Mesendoderm (in vitro differentiated cells): ENCODE measurements at regions not wholly inside any gene's neighbourhood (a gene's known extent, or its start where the extent isn't known, plus 50 kb on each side); places are given as distances from the start of the nearest gene placed in this dataset.

Experiments used
- DNase-seq: peaks from one replicate; pipeline ENCODE4 v3.0.0; 2013
- H2AK5ac ChIP-seq: 2 replicates; pipeline ENCODE4 v1.6.1; 2013; ENCODE audit warnings: low read length, inconsistent platforms
- H2BK120ac ChIP-seq: 2 replicates; pipeline ENCODE4 v1.6.1; 2013; ENCODE audit warnings: low read depth, mild to moderate bottlenecking, low read length, moderate library complexity, mixed read lengths
- H2BK15ac ChIP-seq: replicated peaks from 2 replicates; pipeline ENCODE4 v1.6.1; 2013; ENCODE audit warnings: low read depth, mild to moderate bottlenecking, moderate library complexity
- H2BK5ac ChIP-seq: 2 replicates; pipeline ENCODE4 v1.6.1; 2013; ENCODE audit warnings: low read length, inconsistent platforms
- H3K18ac ChIP-seq: 2 replicates; pipeline ENCODE4 v1.6.1; 2013; ENCODE audit warnings: mild to moderate bottlenecking, low read length, mixed read lengths
- H3K23ac ChIP-seq: one replicate; pipeline ENCODE4 v1.6.1; 2013; ENCODE audit warnings: low read length
- H3K27ac ChIP-seq: 2 replicates; pipeline ENCODE4 v1.5.1; 2013; ENCODE audit warnings: low read depth, mild to moderate bottlenecking, inconsistent platforms, low read length, moderate library complexity
- H3K27me3 ChIP-seq: 2 replicates; pipeline ENCODE4 v1.6.1; 2013; ENCODE audit warnings: low read length, control low read depth, mild to moderate bottlenecking, inconsistent platforms; ENCODE audit not compliant: insufficient read depth, poor library complexity
- H3K36me3 ChIP-seq: 2 replicates; pipeline ENCODE4 v1.6.1; 2013; ENCODE audit warnings: low read length, inconsistent platforms; ENCODE audit not compliant: control insufficient read depth, insufficient read depth
- H3K4ac ChIP-seq: one replicate; pipeline ENCODE4 v1.6.1; 2013; ENCODE audit warnings: low read depth, mild to moderate bottlenecking, low read length, moderate library complexity
- H3K4me1 ChIP-seq: 2 replicates; pipeline ENCODE4 v1.6.1; 2013; ENCODE audit warnings: low read depth, low read length, inconsistent platforms; ENCODE audit not compliant: control insufficient read depth
- H3K4me2 ChIP-seq: 2 replicates; pipeline ENCODE4 v1.6.1; 2013; ENCODE audit warnings: low read length
- H3K4me3 ChIP-seq: 2 replicates; pipeline ENCODE4 v1.5.1; 2013; ENCODE audit warnings: mild to moderate bottlenecking, low read length
- H3K56ac ChIP-seq: one replicate; pipeline ENCODE4 v1.6.1; 2013; ENCODE audit warnings: low read length
- H3K79me1 ChIP-seq: 2 replicates; pipeline ENCODE4 v1.6.1; 2013; ENCODE audit warnings: low read length, inconsistent platforms
- H3K79me2 ChIP-seq: 2 replicates; pipeline ENCODE4 v1.6.1; 2013; ENCODE audit warnings: mild to moderate bottlenecking, low read length; ENCODE audit not compliant: control insufficient read depth, insufficient read depth
- H3K9ac ChIP-seq: 2 replicates; pipeline ENCODE4 v1.6.1; 2013; ENCODE audit warnings: low read length, inconsistent platforms
- H4K5ac ChIP-seq: one replicate; pipeline ENCODE4 v1.6.1; 2013; ENCODE audit warnings: low read length
- H4K8ac ChIP-seq: one replicate; pipeline ENCODE4 v1.6.1; 2013; ENCODE audit warnings: low read depth, mild to moderate bottlenecking, control low read depth, low read length, moderate library complexity
- WGBS: extraction: QIAGEN DNeasy Blood & Tissue Kit; methylation state at CpG from one replicate; pipeline ENCODE4 v1.1.7; 2013; ENCODE audit warnings: low lambda C conversion rate, missing lambda C conversion rate; ENCODE audit not compliant: insufficient coverage; ENCODE audit errors: extremely low coverage; 5-methylcytosine and 5-hydroxymethylcytosine counted together

- no peaks in the 10 kb centered on the region for H3K79me1 ChIP-seq
- no peak overlapping the region for H3K23ac ChIP-seq
- H3K27ac ChIP-seq = no peak overlapping the region
- H2AK5ac ChIP-seq = no peak overlapping the region
- H3K4me2 ChIP-seq = no peak overlapping the region
- H2BK15ac ChIP-seq = no peak overlapping the region
- H3K4ac ChIP-seq = no peak overlapping the region
- H3K4me1 ChIP-seq = no peaks in the 10 kb centered on the region
- no CpG with 5 or more reads among the region's 6 CpGs for WGBS
- no peak overlapping the region for H3K56ac ChIP-seq
- H2BK5ac ChIP-seq = no peak overlapping the region
- H3K18ac ChIP-seq = no peak overlapping the region
- no peak overlapping the region for H4K8ac ChIP-seq
- H4K5ac ChIP-seq = no peak overlapping the region
- H3K27me3 ChIP-seq = no peaks in the 10 kb centered on the region
- H3K9ac ChIP-seq = no peak overlapping the region
- H3K4me3 ChIP-seq = no peak overlapping the region
- DNase-seq = no peak
- no peaks in the 10 kb centered on the region for H3K36me3 ChIP-seq
- no peak overlapping the region for H2BK120ac ChIP-seq
- no peaks in the 10 kb centered on the region for H3K79me2 ChIP-seq
Measured at GRCh38 chr14:86858591-86858990, 1134.4 kb downstream of the GALC start.

- Histone ChIP-seq H4K8ac (no peak overlapping the region), H3K4ac (no peak overlapping the region), H3K23ac (no peak overlapping the region), H3K79me2 (no peaks in the 10 kb centered on the region), H2BK5ac (no peak overlapping the region), H3K27ac (no peak overlapping the region), H2BK15ac (no peak overlapping the region), H2BK120ac (no peak overlapping the region), H3K79me1 (no peaks in the 10 kb centered on the region), H3K18ac (no peak overlapping the region), H3K56ac (no peak overlapping the region), H3K36me3 (no peaks in the 10 kb centered on the region), H3K4me2 (no peak overlapping the region), H3K27me3 (no peaks in the 10 kb centered on the region), H3K4me1 (no peaks in the 10 kb centered on the region), H3K9ac (no peak overlapping the region), H3K4me3 (no peak overlapping the region), H4K5ac (no peak overlapping the region), H2AK5ac (no peak overlapping the region)
- no CpG with 5 or more reads among the region's 3 CpGs for WGBS
- DNase-seq = no peak
Measured at GRCh38 chr14:86858031-86858430, 1135.0 kb downstream of the GALC start.

- Histone ChIP-seq H3K56ac (no peak overlapping the region), H4K8ac (no peak overlapping the region), H2AK5ac (no peak overlapping the region), H3K23ac (no peak overlapping the region), H3K79me1 (no peaks in the 10 kb centered on the region), H3K27me3 (no peaks in the 10 kb centered on the region), H3K27ac (no peak overlapping the region), H3K4ac (no peak overlapping the region), H2BK5ac (no peak overlapping the region), H2BK15ac (no peak overlapping the region), H3K9ac (no peak overlapping the region), H3K36me3 (no peaks in the 10 kb centered on the region), H4K5ac (no peak overlapping the region), H3K4me2 (no peak overlapping the region), H2BK120ac (no peak overlapping the region), H3K18ac (no peak overlapping the region), H3K4me3 (no peak overlapping the region), H3K79me2 (no peaks in the 10 kb centered on the region), H3K4me1 (no peaks in the 10 kb centered on the region)
- WGBS = no CpG with 5 or more reads among the region's 5 CpGs
- no peak for DNase-seq
Measured at GRCh38 chr14:86852530-86852929, 1140.5 kb downstream of the GALC start.

GRCh38 chr14:86847140-86847539, 1145.8 kb downstream of the GALC start:
- H3K27ac ChIP-seq = no peak overlapping the region
- H3K27me3 ChIP-seq = no peaks in the 10 kb centered on the region
- no peak overlapping the region for H3K23ac ChIP-seq
- H2BK15ac ChIP-seq = no peak overlapping the region
- H2AK5ac ChIP-seq = no peak overlapping the region
- no peak overlapping the region for H4K5ac ChIP-seq
- H3K9ac ChIP-seq = no peak overlapping the region
- H3K56ac ChIP-seq = no peak overlapping the region
- H3K79me1 ChIP-seq = no peaks in the 10 kb centered on the region
- no peak overlapping the region for H3K4me2 ChIP-seq
- H2BK120ac ChIP-seq = no peak overlapping the region
- no peak overlapping the region for H3K4ac ChIP-seq
- H2BK5ac ChIP-seq = no peak overlapping the region
- H3K4me3 ChIP-seq = no peak overlapping the region
- no peak overlapping the region for H3K18ac ChIP-seq
- WGBS = no CpG with 5 or more reads among the region's 3 CpGs
- H4K8ac ChIP-seq = no peak overlapping the region
- DNase-seq = no peak
- no peaks in the 10 kb centered on the region for H3K4me1 ChIP-seq
- no peaks in the 10 kb centered on the region for H3K36me3 ChIP-seq
- H3K79me2 ChIP-seq = no peaks in the 10 kb centered on the region

DNA sequence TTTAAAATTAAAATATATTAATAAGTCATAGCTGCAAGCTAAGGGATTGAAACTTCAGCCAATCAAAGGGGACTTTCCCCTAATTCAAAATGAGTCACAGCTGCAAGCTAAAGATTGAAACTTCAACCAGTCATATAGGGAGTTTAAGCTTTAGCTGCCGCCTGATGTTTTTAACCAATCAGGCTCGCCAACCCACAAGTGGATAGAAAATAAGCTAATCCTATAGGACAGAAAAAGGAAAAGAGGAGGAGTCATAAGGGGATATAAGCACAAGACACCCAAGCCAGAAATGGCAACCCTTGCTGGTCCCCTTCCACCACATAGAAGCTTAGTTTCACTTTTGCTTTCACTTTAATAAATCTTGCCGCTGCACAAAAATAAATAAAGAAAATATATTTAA, 1154.6 kb downstream of the GALC start:
- no peaks in the 10 kb centered on the region for H3K79me1 ChIP-seq
- no peak for DNase-seq
- no peak overlapping the region for H3K23ac ChIP-seq
- H2BK15ac ChIP-seq = no peak overlapping the region
- H4K8ac ChIP-seq = no peak overlapping the region
- no peak overlapping the region for H2BK5ac ChIP-seq
- H3K79me2 ChIP-seq = no peaks in the 10 kb centered on the region
- no peak overlapping the region for H3K27ac ChIP-seq
- H3K9ac ChIP-seq = no peak overlapping the region
- no peak overlapping the region for H3K56ac ChIP-seq
- H2AK5ac ChIP-seq = no peak overlapping the region
- WGBS = no CpG with 5 or more reads among the region's 3 CpGs
- H3K4me3 ChIP-seq = no peak overlapping the region
- no peak overlapping the region for H3K18ac ChIP-seq
- H4K5ac ChIP-seq = no peak overlapping the region
- H3K36me3 ChIP-seq = no peaks in the 10 kb centered on the region
- H3K4ac ChIP-seq = no peak overlapping the region
- no peaks in the 10 kb centered on the region for H3K4me1 ChIP-seq
- H3K27me3 ChIP-seq = no peaks in the 10 kb centered on the region
- no peak overlapping the region for H2BK120ac ChIP-seq
- H3K4me2 ChIP-seq = no peak overlapping the region

GRCh38 chr14:86826661-86827060, 1166.3 kb downstream of the GALC start:
- no peak overlapping the region for H4K8ac ChIP-seq
- no peak overlapping the region for H2BK5ac ChIP-seq
- H3K9ac ChIP-seq = no peak overlapping the region
- no peaks in the 10 kb centered on the region for H3K27me3 ChIP-seq
- H3K18ac ChIP-seq = no peak overlapping the region
- H3K4me3 ChIP-seq = no peak overlapping the region
- H2AK5ac ChIP-seq = no peak overlapping the region
- H3K23ac ChIP-seq = no peak overlapping the region
- DNase-seq = no peak
- H2BK15ac ChIP-seq = no peak overlapping the region
- H2BK120ac ChIP-seq = no peak overlapping the region
- no peak overlapping the region for H3K56ac ChIP-seq
- no peak overlapping the region for H3K4me2 ChIP-seq
- H3K79me2 ChIP-seq = no peaks in the 10 kb centered on the region
- no CpG with 5 or more reads among the region's 1 CpG for WGBS
- no peak overlapping the region for H4K5ac ChIP-seq
- no peaks in the 10 kb centered on the region for H3K4me1 ChIP-seq
- H3K27ac ChIP-seq = no peak overlapping the region
- H3K79me1 ChIP-seq = no peaks in the 10 kb centered on the region
- no peaks in the 10 kb centered on the region for H3K36me3 ChIP-seq
- no peak overlapping the region for H3K4ac ChIP-seq
